Testis (tissue), 2 donors: ENCODE measurements at regions not wholly inside any gene's neighbourhood (a gene's known extent, or its start where the extent isn't known, plus 50 kb on each side); places are given as distances from the start of the nearest gene placed in this dataset.
A peak's percentile ranks its signal among the peaks of the same experiment; 100 is the strongest.
"Not testable (repeated sequence)": the region's sequence is repeated elsewhere in the genome, so short reads cannot be mapped to it uniquely, and the experiment has no call there.

Experiments
- DNase-seq: peaks from one replicate; pipeline ENCODE4 v3.0.0-alpha.2; 2019
- H3K27ac ChIP-seq, 2 donors: fragments of 200-600 bp; sonication (generic); one replicate each; pipeline ENCODE4 v1.5.1; 2019
- H3K27me3 ChIP-seq: fragments of 200-600 bp; sonication (generic); one replicate; pipeline ENCODE4 v1.5.1; 2019
- H3K36me3 ChIP-seq: fragments of 200-600 bp; sonication (generic); one replicate; pipeline ENCODE4 v1.5.1; 2017; ENCODE audit warnings: low read depth; ENCODE audit errors: missing control alignments
- H3K4me1 ChIP-seq: fragments of 200-600 bp; sonication (generic); one replicate; pipeline ENCODE4 v1.5.1; 2019
- H3K4me3 ChIP-seq, 2 donors: fragments of 200-600 bp; sonication (generic); one replicate each; pipeline ENCODE4 v1.5.1; 2017 to 2019
- H3K9me3 ChIP-seq: fragments of 200-600 bp; sonication (generic); one replicate; pipeline ENCODE4 v1.5.1; 2017
- POLR2A ChIP-seq: fragments of 450-650 bp; IDR thresholded peaks from one replicate; pipeline ENCODE4 v1.6.1; 2017; ENCODE audit warnings: antibody characterized with exemption, mild to moderate bottlenecking, moderate library complexity
- WGBS, 2 donors: methylation state at CpG; one replicate each; pipeline ENCODE4 v1.1.5; 2018; 5-methylcytosine and 5-hydroxymethylcytosine counted together
- intact Hi-C: fragments of 100-400 bp; cut with DNase I; formaldehyde crosslinking; loops from one replicate; pipeline ENCODE4 v1.15.1; 2023; ENCODE audit warnings: low total_unique reads
- TF ChIP-seq, protein P1 (sequence below), 3 experiments: fragments of 450-650 bp in 2 of 3; fragments of 200-600 bp in 1 of 3; sonication (generic) in 1 of 3; IDR thresholded peaks; one replicate each; pipeline ENCODE4 v1.5.1; 2016 to 2019; ENCODE audit warnings: antibody characterized with exemption in 3 of 3, mild to moderate bottlenecking in 2 of 3, moderate library complexity in 1 of 3

GRCh38 chr15:36160351-36160750, 419.1 kb upstream of the CDIN1 start:
- TF ChIP-seq POLR2A = no peak
- TF ChIP-seq, protein P1, sequence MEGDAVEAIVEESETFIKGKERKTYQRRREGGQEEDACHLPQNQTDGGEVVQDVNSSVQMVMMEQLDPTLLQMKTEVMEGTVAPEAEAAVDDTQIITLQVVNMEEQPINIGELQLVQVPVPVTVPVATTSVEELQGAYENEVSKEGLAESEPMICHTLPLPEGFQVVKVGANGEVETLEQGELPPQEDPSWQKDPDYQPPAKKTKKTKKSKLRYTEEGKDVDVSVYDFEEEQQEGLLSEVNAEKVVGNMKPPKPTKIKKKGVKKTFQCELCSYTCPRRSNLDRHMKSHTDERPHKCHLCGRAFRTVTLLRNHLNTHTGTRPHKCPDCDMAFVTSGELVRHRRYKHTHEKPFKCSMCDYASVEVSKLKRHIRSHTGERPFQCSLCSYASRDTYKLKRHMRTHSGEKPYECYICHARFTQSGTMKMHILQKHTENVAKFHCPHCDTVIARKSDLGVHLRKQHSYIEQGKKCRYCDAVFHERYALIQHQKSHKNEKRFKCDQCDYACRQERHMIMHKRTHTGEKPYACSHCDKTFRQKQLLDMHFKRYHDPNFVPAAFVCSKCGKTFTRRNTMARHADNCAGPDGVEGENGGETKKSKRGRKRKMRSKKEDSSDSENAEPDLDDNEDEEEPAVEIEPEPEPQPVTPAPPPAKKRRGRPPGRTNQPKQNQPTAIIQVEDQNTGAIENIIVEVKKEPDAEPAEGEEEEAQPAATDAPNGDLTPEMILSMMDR (IDR thresholded peaks at IDR 0.05) = no peak
- H3K27ac ChIP-seq = no peak overlapping the region
- no peaks in the 10 kb centered on the region for H3K9me3 ChIP-seq
- 80 to 91% methylated on average over 1 of the region's 1 CpG for WGBS, 2 donors
- intact Hi-C loops = no loop called here
- H3K4me1 ChIP-seq = no peaks in the 10 kb centered on the region
- no peak overlapping the region for H3K4me3 ChIP-seq
- DNase-seq = no peak
- no peaks in the 10 kb centered on the region for H3K36me3 ChIP-seq
- no peaks in the 10 kb centered on the region for H3K27me3 ChIP-seq

GRCh38 chr15:36161108-36161507, 418.3 kb upstream of the CDIN1 start:
- H3K36me3 ChIP-seq = no peaks in the 10 kb centered on the region
- no peaks in the 10 kb centered on the region for H3K4me1 ChIP-seq
- H3K4me3 ChIP-seq = no peak overlapping the region
- TF ChIP-seq POLR2A = no peak
- TF ChIP-seq, protein P1 (IDR thresholded peaks at IDR 0.05) = no peak
- intact Hi-C loops = no loop called here
- H3K27me3 ChIP-seq = no peaks in the 10 kb centered on the region
- H3K27ac ChIP-seq = no peak overlapping the region
- no peaks in the 10 kb centered on the region for H3K9me3 ChIP-seq
- no peak for DNase-seq

- H3K27me3 ChIP-seq = no peaks in the 10 kb centered on the region
- H3K4me3 ChIP-seq = no peak overlapping the region
- H3K9me3 ChIP-seq = no peaks in the 10 kb centered on the region
- no peaks in the 10 kb centered on the region for H3K4me1 ChIP-seq
- H3K36me3 ChIP-seq = no peaks in the 10 kb centered on the region
- intact Hi-C loops = no loop called here
- H3K27ac ChIP-seq = no peak overlapping the region
- no peak for DNase-seq
- TF ChIP-seq POLR2A = no peak
- TF ChIP-seq, protein P1 (IDR thresholded peaks at IDR 0.05) = no peak
- 49 to 50% methylated on average over 2 of the region's 2 CpGs for WGBS, 2 donors
Measured at GRCh38 chr15:36161771-36162212, 417.6 kb upstream of the CDIN1 start.

- DNase-seq = peak; percentile 16
- H3K4me1 ChIP-seq, H3K4me3 ChIP-seq, H3K9me3 ChIP-seq, H3K27me3 ChIP-seq, H3K36me3 ChIP-seq, H3K27ac ChIP-seq, intact Hi-C loops: not testable (repeated sequence)
- WGBS, 2 donors = 71 to 72% methylated on average over 13 of the region's 13 CpGs
Measured at GRCh38 chr15:36163983-36164382, 415.4 kb upstream of the CDIN1 start.

GRCh38 chr15:36172955-36173354, 406.5 kb upstream of the CDIN1 start:
- H3K9me3 ChIP-seq = no peaks in the 10 kb centered on the region
- intact Hi-C loops = no loop called here
- TF ChIP-seq, protein P1 (IDR thresholded peaks at IDR 0.05) = no peak
- TF ChIP-seq POLR2A = no peak
- WGBS, 2 donors = 89 to 94% methylated on average over 2 of the region's 2 CpGs
- no peak for DNase-seq
- no peaks in the 10 kb centered on the region for H3K27me3 ChIP-seq
- H3K4me1 ChIP-seq = peaks cover 21% of the 10 kb centered on the region
- no peak overlapping the region for H3K27ac ChIP-seq
- H3K36me3 ChIP-seq = no peaks in the 10 kb centered on the region
- no peak overlapping the region for H3K4me3 ChIP-seq
